HEK293T (cell line): ENCODE measurements at regions not wholly inside any gene's neighbourhood (a gene's known extent, or its start where the extent isn't known, plus 50 kb on each side); places are given as distances from the start of the nearest gene placed in this dataset.

Experiments used
- ARNT ChIP-seq: fragments of 450-650 bp; IDR thresholded peaks from 2 replicates; pipeline ENCODE4 v1.6.1; 2017; ENCODE audit warnings: mild to moderate bottlenecking
- BHLHE40 ChIP-seq: fragments of 450-650 bp; IDR thresholded peaks from 2 replicates; pipeline ENCODE4 v1.6.1; 2016; ENCODE audit warnings: mild to moderate bottlenecking, moderate library complexity, borderline replicate concordance
- ELF4 ChIP-seq: fragments of 450-650 bp; IDR thresholded peaks from 2 replicates; pipeline ENCODE4 v1.6.1; 2017; ENCODE audit warnings: antibody characterized with exemption
- FOXA1 ChIP-seq: fragments of 450-650 bp; IDR thresholded peaks from 2 replicates; pipeline ENCODE4 v1.6.1; 2016; ENCODE audit warnings: mild to moderate bottlenecking
- FOXK2 ChIP-seq: fragments of 450-650 bp; IDR thresholded peaks from 2 replicates; pipeline ENCODE4 v1.6.1; 2016; ENCODE audit warnings: mild to moderate bottlenecking
- LEF1 ChIP-seq: fragments of 450-650 bp; IDR thresholded peaks from 2 replicates; pipeline ENCODE4 v1.6.1; 2017; ENCODE audit warnings: mild to moderate bottlenecking, borderline replicate concordance
- NFRKB ChIP-seq: fragments of 450-650 bp; IDR thresholded peaks from 2 replicates; pipeline ENCODE4 v1.6.1; 2016; ENCODE audit warnings: mild to moderate bottlenecking, moderate library complexity
- SP1 ChIP-seq: fragments of 450-650 bp; IDR thresholded peaks from 2 replicates; pipeline ENCODE4 v1.6.1; 2017
- SUZ12 ChIP-seq: fragments of 450-650 bp; IDR thresholded peaks from 2 replicates; pipeline ENCODE4 v1.6.1; 2016; ENCODE audit warnings: mild to moderate bottlenecking
- TARDBP ChIP-seq: fragments of 450-650 bp; IDR thresholded peaks from 2 replicates; pipeline ENCODE4 v1.6.1; 2016

GRCh38 chr5:167766957-167767356 is 524.5 kb upstream of the WWC1 start:
- no peak for TF ChIP-seq SP1
- TF ChIP-seq LEF1, result no peak
- TF ChIP-seq FOXK2, result no peak
- no peak for TF ChIP-seq FOXA1
- TF ChIP-seq BHLHE40, result no peak
- TF ChIP-seq ARNT, result no peak
- no peak for TF ChIP-seq TARDBP
- no peak for TF ChIP-seq NFRKB
- TF ChIP-seq ELF4, result no peak
- TF ChIP-seq SUZ12, result no peak
